Endothelial cell of hepatic sinusoid (primary cell): ENCODE measurements at regions not wholly inside any gene's neighbourhood (a gene's known extent, or its start where the extent isn't known, plus 50 kb on each side); places are given as distances from the start of the nearest gene placed in this dataset.

ENCODE experiments used
- in situ Hi-C: cut with HindIII; loops from 2 replicates; pipeline ENCODE4 v1.10.0; 2017; ENCODE audit warnings: low sequenced_read_pairs

- in situ Hi-C loops: no loop called here
These were observed 52.0 kb upstream of the RTN4 start for GRCh38 chr2:55102056-55102812.

GRCh38 chr2:55101466-55101865 is 51.2 kb upstream of the RTN4 start:
- in situ Hi-C loops: no loop called here

- in situ Hi-C loops: no loop called here
These were observed 49.9 kb upstream of the RTN4 start for GRCh38 chr2:55099878-55100820.
